ENCODE measurements at regions not wholly inside any gene's neighbourhood (a gene's known extent, or its start where the extent isn't known, plus 50 kb on each side); places are given as distances from the start of the nearest gene placed in this dataset.
"Not testable (repeated sequence)": the region's sequence is repeated elsewhere in the genome, so short reads cannot be mapped to it uniquely, and the experiment has no call there.

- no peak for DNase-seq (ENCODE audit: low read depth)
Measured at GRCh38 chr2:236773206-236773605, 203.6 kb downstream of the ACKR3 start.

GRCh38 chr2:236774171-236774570 is 204.5 kb downstream of the ACKR3 start:
- no peak for DNase-seq (ENCODE audit: low read depth)

GRCh38 chr2:236775511-236775910 is 205.9 kb downstream of the ACKR3 start:
- no peak for DNase-seq (ENCODE audit: low read depth)

GRCh38 chr2:236776206-236776605 is 206.6 kb downstream of the ACKR3 start:
- no peak for DNase-seq (ENCODE audit: low read depth)

GRCh38 chr2:236776695-236777251 is 207.1 kb downstream of the ACKR3 start:
- no peak for DNase-seq (ENCODE audit: low read depth)

GRCh38 chr2:236777408-236777807 is 207.8 kb downstream of the ACKR3 start:
- DNase-seq (ENCODE audit: low read depth) = no peak

GRCh38 chr2:236781933-236782816 is 212.6 kb downstream of the ACKR3 start:
- no peak for DNase-seq (ENCODE audit: low read depth)

GRCh38 chr2:236782938-236783337 is 213.3 kb downstream of the ACKR3 start:
- DNase-seq (ENCODE audit: low read depth) = no peak

GRCh38 chr2:236783417-236784020 is 213.9 kb downstream of the ACKR3 start:
- DNase-seq (ENCODE audit: low read depth) = no peak

GRCh38 chr2:236785611-236786057 is 216.0 kb downstream of the ACKR3 start:
- DNase-seq (ENCODE audit: low read depth) = no peak

- DNase-seq (ENCODE audit: low read depth) = no peak
Measured at GRCh38 chr2:236786751-236787150, 217.1 kb downstream of the ACKR3 start.

- not testable (repeated sequence) for DNase-seq (ENCODE audit: low read depth)
Measured at GRCh38 chr2:236787376-236787775, 217.8 kb downstream of the ACKR3 start.

- DNase-seq (ENCODE audit: low read depth) = no peak
Measured at GRCh38 chr2:236787885-236788284, 218.3 kb downstream of the ACKR3 start.

- DNase-seq (ENCODE audit: low read depth) = no peak
Measured at GRCh38 chr2:236790963-236791362, 221.3 kb downstream of the ACKR3 start.

- no peak for DNase-seq (ENCODE audit: low read depth)
Measured at GRCh38 chr2:236793023-236794011, 223.7 kb downstream of the ACKR3 start.

GRCh38 chr2:236794176-236794957 is 224.7 kb downstream of the ACKR3 start:
- no peak for DNase-seq (ENCODE audit: low read depth)

- no peak for DNase-seq (ENCODE audit: low read depth)
Measured at GRCh38 chr2:236795169-236795860, 225.7 kb downstream of the ACKR3 start.

GRCh38 chr2:236795861-236796219 is 226.2 kb downstream of the ACKR3 start:
- DNase-seq (ENCODE audit: low read depth) = no peak

GRCh38 chr2:236796236-236796635 is 226.6 kb downstream of the ACKR3 start:
- no peak for DNase-seq (ENCODE audit: low read depth)

- no peak for DNase-seq (ENCODE audit: low read depth)
Measured at GRCh38 chr2:236797411-236797810, 227.8 kb downstream of the ACKR3 start.

- no peak for DNase-seq (ENCODE audit: low read depth)
Measured at GRCh38 chr2:236798491-236798890, 228.9 kb downstream of the ACKR3 start.
